ENCODE measurements at regions not wholly inside any gene's neighbourhood (a gene's known extent, or its start where the extent isn't known, plus 50 kb on each side); places are given as distances from the start of the nearest gene placed in this dataset.
A peak's percentile ranks its signal among the peaks of the same experiment; 100 is the strongest.
"Not testable (repeated sequence)": the region's sequence is repeated elsewhere in the genome, so short reads cannot be mapped to it uniquely, and the experiment has no call there.

- in situ Hi-C loops (cut with HindIII; ENCODE audit: low pct_ligation_motif_present, low pct_unique_long_range_greater_than_20kb, low sequenced_read_pairs), result no loop called here
- peak; percentile 22 for DNase-seq
Observed at GRCh38 chr4:32689518-32689917, 1969.3 kb downstream of the PCDH7 start.

- in situ Hi-C loops (cut with HindIII; ENCODE audit: low pct_ligation_motif_present, low pct_unique_long_range_greater_than_20kb, low sequenced_read_pairs), result no loop called here
- no peak for DNase-seq
Observed at GRCh38 chr4:32697281-32697814, 1977.2 kb downstream of the PCDH7 start.

GRCh38 chr4:32700838-32701237, 1980.7 kb downstream of the PCDH7 start:
- in situ Hi-C loops (cut with HindIII; ENCODE audit: low pct_ligation_motif_present, low pct_unique_long_range_greater_than_20kb, low sequenced_read_pairs), result no loop called here
- no peak for DNase-seq

GRCh38 chr4:32706893-32707292, 1986.7 kb downstream of the PCDH7 start:
- in situ Hi-C loops (cut with HindIII; ENCODE audit: low pct_ligation_motif_present, low pct_unique_long_range_greater_than_20kb, low sequenced_read_pairs), result no loop called here
- no peak for DNase-seq

- in situ Hi-C loops (cut with HindIII; ENCODE audit: low pct_ligation_motif_present, low pct_unique_long_range_greater_than_20kb, low sequenced_read_pairs), result not testable (repeated sequence)
Observed at GRCh38 chr4:32716090-32716620, 1996.0 kb downstream of the PCDH7 start.

GRCh38 chr4:32735856-32736590, 2015.9 kb downstream of the PCDH7 start:
- in situ Hi-C loops (cut with HindIII; ENCODE audit: low pct_ligation_motif_present, low pct_unique_long_range_greater_than_20kb, low sequenced_read_pairs), result no loop called here
- DNase-seq, result no peak

More at GRCh38 chr4:32716090-32716620, 1996.0 kb downstream of the PCDH7 start:
- DNase-seq, result not testable (repeated sequence)

GRCh38 chr4:32744211-32744610, 2024.0 kb downstream of the PCDH7 start:
- in situ Hi-C loops (cut with HindIII; ENCODE audit: low pct_ligation_motif_present, low pct_unique_long_range_greater_than_20kb, low sequenced_read_pairs), result no loop called here
- no peak for DNase-seq

GRCh38 chr4:32745351-32745750, 2025.2 kb downstream of the PCDH7 start:
- in situ Hi-C loops (cut with HindIII; ENCODE audit: low pct_ligation_motif_present, low pct_unique_long_range_greater_than_20kb, low sequenced_read_pairs), result no loop called here
- DNase-seq, result no peak

GRCh38 chr4:32748061-32748460, 2027.9 kb downstream of the PCDH7 start:
- in situ Hi-C loops (cut with HindIII; ENCODE audit: low pct_ligation_motif_present, low pct_unique_long_range_greater_than_20kb, low sequenced_read_pairs), result no loop called here
- no peak for DNase-seq

GRCh38 chr4:32748498-32748897, 2028.3 kb downstream of the PCDH7 start:
- DNase-seq, result no peak
- in situ Hi-C loops (cut with HindIII; ENCODE audit: low pct_ligation_motif_present, low pct_unique_long_range_greater_than_20kb, low sequenced_read_pairs), result no loop called here

GRCh38 chr4:32752962-32753361, 2032.8 kb downstream of the PCDH7 start:
- DNase-seq, result no peak
- in situ Hi-C loops (cut with HindIII; ENCODE audit: low pct_ligation_motif_present, low pct_unique_long_range_greater_than_20kb, low sequenced_read_pairs), result no loop called here

GRCh38 chr4:32768664-32769389, 2048.7 kb downstream of the PCDH7 start:
- in situ Hi-C loops (cut with HindIII; ENCODE audit: low pct_ligation_motif_present, low pct_unique_long_range_greater_than_20kb, low sequenced_read_pairs), result no loop called here
- DNase-seq, result no peak

GRCh38 chr4:32771491-32771890, 2051.3 kb downstream of the PCDH7 start:
- no peak for DNase-seq
- in situ Hi-C loops (cut with HindIII; ENCODE audit: low pct_ligation_motif_present, low pct_unique_long_range_greater_than_20kb, low sequenced_read_pairs), result no loop called here

GRCh38 chr4:32775049-32775448, 2054.9 kb downstream of the PCDH7 start:
- peak; percentile 66 for DNase-seq

GRCh38 chr4:32776435-32777203, 2056.4 kb downstream of the PCDH7 start:
- in situ Hi-C loops (cut with HindIII; ENCODE audit: low pct_ligation_motif_present, low pct_unique_long_range_greater_than_20kb, low sequenced_read_pairs), result no loop called here

More at GRCh38 chr4:32775049-32775448, 2054.9 kb downstream of the PCDH7 start:
- in situ Hi-C loops (cut with HindIII; ENCODE audit: low pct_ligation_motif_present, low pct_unique_long_range_greater_than_20kb, low sequenced_read_pairs), result no loop called here

GRCh38 chr4:32778025-32778424, 2057.9 kb downstream of the PCDH7 start:
- in situ Hi-C loops (cut with HindIII; ENCODE audit: low pct_ligation_motif_present, low pct_unique_long_range_greater_than_20kb, low sequenced_read_pairs), result no loop called here
- DNase-seq, result no peak

More at GRCh38 chr4:32776435-32777203, 2056.4 kb downstream of the PCDH7 start:
- no peak for DNase-seq

GRCh38 chr4:32778938-32779337, 2058.8 kb downstream of the PCDH7 start:
- in situ Hi-C loops (cut with HindIII; ENCODE audit: low pct_ligation_motif_present, low pct_unique_long_range_greater_than_20kb, low sequenced_read_pairs), result no loop called here
- DNase-seq, result no peak

- in situ Hi-C loops (cut with HindIII; ENCODE audit: low pct_ligation_motif_present, low pct_unique_long_range_greater_than_20kb, low sequenced_read_pairs), result no loop called here
- no peak for DNase-seq
Observed at GRCh38 chr4:32789026-32789608, 2068.9 kb downstream of the PCDH7 start.
